NB4 (cell line): ENCODE measurements at regions not wholly inside any gene's neighbourhood (a gene's known extent, or its start where the extent isn't known, plus 50 kb on each side); places are given as distances from the start of the nearest gene placed in this dataset.

Experiments used
- DNase-seq: peaks from one replicate; pipeline ENCODE4 v3.0.0; 2010; ENCODE audit warnings: low read depth
- H3K4me3 ChIP-seq: one replicate; pipeline ENCODE4 v1.5.1; 2011; ENCODE audit warnings: mild to moderate bottlenecking, low read depth, low read length, moderate library complexity
- MAX ChIP-seq: IDR thresholded peaks from 2 replicates; pipeline ENCODE4 v1.6.1; 2011; ENCODE audit warnings: low read depth, low read length
- MYC ChIP-seq: IDR thresholded peaks from 2 replicates; pipeline ENCODE4 v1.6.1; 2011; ENCODE audit warnings: low read depth, low read length
- POLR2A ChIP-seq: IDR thresholded peaks from 2 replicates; pipeline ENCODE4 v1.6.1; 2011; ENCODE audit warnings: mild to moderate bottlenecking; ENCODE audit not compliant: insufficient read length; ENCODE audit errors: extremely low read depth
- TF ChIP-seq, protein P1 (sequence below): IDR thresholded peaks from one replicate; pipeline ENCODE4 v1.5.1; 2012; ENCODE audit warnings: low read depth, low read length

GRCh38 chr10:15445006-15445390, 73.9 kb upstream of the FAM171A1 start:
- no peak overlapping the region for H3K4me3 ChIP-seq
- TF ChIP-seq MYC (no peak), POLR2A (no peak), MAX (no peak)
- TF ChIP-seq, protein P1, sequence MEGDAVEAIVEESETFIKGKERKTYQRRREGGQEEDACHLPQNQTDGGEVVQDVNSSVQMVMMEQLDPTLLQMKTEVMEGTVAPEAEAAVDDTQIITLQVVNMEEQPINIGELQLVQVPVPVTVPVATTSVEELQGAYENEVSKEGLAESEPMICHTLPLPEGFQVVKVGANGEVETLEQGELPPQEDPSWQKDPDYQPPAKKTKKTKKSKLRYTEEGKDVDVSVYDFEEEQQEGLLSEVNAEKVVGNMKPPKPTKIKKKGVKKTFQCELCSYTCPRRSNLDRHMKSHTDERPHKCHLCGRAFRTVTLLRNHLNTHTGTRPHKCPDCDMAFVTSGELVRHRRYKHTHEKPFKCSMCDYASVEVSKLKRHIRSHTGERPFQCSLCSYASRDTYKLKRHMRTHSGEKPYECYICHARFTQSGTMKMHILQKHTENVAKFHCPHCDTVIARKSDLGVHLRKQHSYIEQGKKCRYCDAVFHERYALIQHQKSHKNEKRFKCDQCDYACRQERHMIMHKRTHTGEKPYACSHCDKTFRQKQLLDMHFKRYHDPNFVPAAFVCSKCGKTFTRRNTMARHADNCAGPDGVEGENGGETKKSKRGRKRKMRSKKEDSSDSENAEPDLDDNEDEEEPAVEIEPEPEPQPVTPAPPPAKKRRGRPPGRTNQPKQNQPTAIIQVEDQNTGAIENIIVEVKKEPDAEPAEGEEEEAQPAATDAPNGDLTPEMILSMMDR, result no peak
- DNase-seq, result no peak

GRCh38 chr10:15444105-15445005, 73.3 kb upstream of the FAM171A1 start:
- no peak for DNase-seq
- H3K4me3 ChIP-seq, result no peak overlapping the region
- TF ChIP-seq POLR2A, result no peak
- no peak for TF ChIP-seq MYC
- TF ChIP-seq, protein P1, result no peak
- no peak for TF ChIP-seq MAX

- no peak for DNase-seq
- TF ChIP-seq POLR2A (no peak), MYC (no peak), MAX (no peak)
- TF ChIP-seq, protein P1, result no peak
- no peak overlapping the region for H3K4me3 ChIP-seq
Observed at GRCh38 chr10:15442056-15442455, 71.0 kb upstream of the FAM171A1 start.

GRCh38 chr10:15440204-15440711, 69.2 kb upstream of the FAM171A1 start:
- no peak for DNase-seq
- no peak for TF ChIP-seq MAX
- TF ChIP-seq, protein P1, result no peak
- no peak for TF ChIP-seq MYC
- no peak for TF ChIP-seq POLR2A
- no peak overlapping the region for H3K4me3 ChIP-seq

GRCh38 chr10:15439341-15439842, 68.3 kb upstream of the FAM171A1 start:
- H3K4me3 ChIP-seq, result no peak overlapping the region
- DNase-seq, result no peak
- no peak for TF ChIP-seq MYC
- TF ChIP-seq POLR2A, result no peak
- TF ChIP-seq MAX, result no peak
- TF ChIP-seq, protein P1, result no peak
